NB4 (cell line): ENCODE measurements at regions not wholly inside any gene's neighbourhood (a gene's known extent, or its start where the extent isn't known, plus 50 kb on each side); places are given as distances from the start of the nearest gene placed in this dataset.

ENCODE experiments used
- MAX ChIP-seq: IDR thresholded peaks from 2 replicates; pipeline ENCODE4 v1.6.1; 2011; ENCODE audit warnings: low read depth, low read length
- MYC ChIP-seq: IDR thresholded peaks from 2 replicates; pipeline ENCODE4 v1.6.1; 2011; ENCODE audit warnings: low read depth, low read length
- POLR2A ChIP-seq: IDR thresholded peaks from 2 replicates; pipeline ENCODE4 v1.6.1; 2011; ENCODE audit warnings: mild to moderate bottlenecking; ENCODE audit not compliant: insufficient read length; ENCODE audit errors: extremely low read depth
- TF ChIP-seq, protein P1 (sequence below): IDR thresholded peaks from one replicate; pipeline ENCODE4 v1.5.1; 2012; ENCODE audit warnings: low read depth, low read length

GRCh38 chr12:22798116-22798515 is 173.1 kb downstream of the ETNK1 start:
- TF ChIP-seq, protein P1, sequence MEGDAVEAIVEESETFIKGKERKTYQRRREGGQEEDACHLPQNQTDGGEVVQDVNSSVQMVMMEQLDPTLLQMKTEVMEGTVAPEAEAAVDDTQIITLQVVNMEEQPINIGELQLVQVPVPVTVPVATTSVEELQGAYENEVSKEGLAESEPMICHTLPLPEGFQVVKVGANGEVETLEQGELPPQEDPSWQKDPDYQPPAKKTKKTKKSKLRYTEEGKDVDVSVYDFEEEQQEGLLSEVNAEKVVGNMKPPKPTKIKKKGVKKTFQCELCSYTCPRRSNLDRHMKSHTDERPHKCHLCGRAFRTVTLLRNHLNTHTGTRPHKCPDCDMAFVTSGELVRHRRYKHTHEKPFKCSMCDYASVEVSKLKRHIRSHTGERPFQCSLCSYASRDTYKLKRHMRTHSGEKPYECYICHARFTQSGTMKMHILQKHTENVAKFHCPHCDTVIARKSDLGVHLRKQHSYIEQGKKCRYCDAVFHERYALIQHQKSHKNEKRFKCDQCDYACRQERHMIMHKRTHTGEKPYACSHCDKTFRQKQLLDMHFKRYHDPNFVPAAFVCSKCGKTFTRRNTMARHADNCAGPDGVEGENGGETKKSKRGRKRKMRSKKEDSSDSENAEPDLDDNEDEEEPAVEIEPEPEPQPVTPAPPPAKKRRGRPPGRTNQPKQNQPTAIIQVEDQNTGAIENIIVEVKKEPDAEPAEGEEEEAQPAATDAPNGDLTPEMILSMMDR, result no peak
- TF ChIP-seq POLR2A (no peak), MAX (no peak), MYC (no peak)
